ENCODE measurements at regions not wholly inside any gene's neighbourhood (a gene's known extent, or its start where the extent isn't known, plus 50 kb on each side); places are given as distances from the start of the nearest gene placed in this dataset.

DNA sequence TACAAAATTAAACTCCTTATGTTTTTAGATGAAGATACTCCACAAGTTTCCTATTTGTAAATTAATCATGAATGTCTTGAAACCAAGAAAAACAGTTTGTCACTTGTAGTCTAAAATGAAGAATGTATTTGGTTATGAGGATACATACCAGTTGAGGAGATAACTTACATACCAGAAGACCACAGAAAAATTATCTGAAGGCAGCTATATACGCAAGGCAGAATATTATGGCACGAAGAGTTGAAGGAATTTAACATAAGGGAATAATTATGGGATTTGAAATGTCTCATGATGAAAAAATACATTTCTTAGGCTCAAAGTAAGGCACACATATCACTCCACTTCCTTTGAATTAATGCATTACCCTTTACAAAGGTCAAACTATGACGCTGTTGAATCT lies 73.3 kb downstream of the IFI44 start:
- 39% methylated on average over 3 of the region's 3 CpGs for WGBS (ENCODE audit: missing lambda C conversion rate)
- H3K4me3 ChIP-seq: no peak overlapping the region
- H3K4me1 ChIP-seq: no peaks in the 10 kb centered on the region
- H3K27ac ChIP-seq: no peak overlapping the region
- DNase-seq (ENCODE audit: low read depth in 1 of 2, low spot score in 1 of 2) (no peak), ATAC-seq (no peak), FAIRE-seq (no peak)
- ChIA-PET POLR2A (no interaction called here), CTCF (no interaction called here)
- TF ChIP-seq GATA3 (IDR thresholded peaks at IDR 0.05; ENCODE audit: borderline replicate concordance): no peak
- TF ChIP-seq BCL3 (IDR thresholded peaks at IDR 0.05): no peak
- TF ChIP-seq HOXB13 (CRISPR knock-in tag; IDR thresholded peaks at IDR 0.05; ENCODE audit: low read depth): no peak
- TF ChIP-seq, protein P1, sequence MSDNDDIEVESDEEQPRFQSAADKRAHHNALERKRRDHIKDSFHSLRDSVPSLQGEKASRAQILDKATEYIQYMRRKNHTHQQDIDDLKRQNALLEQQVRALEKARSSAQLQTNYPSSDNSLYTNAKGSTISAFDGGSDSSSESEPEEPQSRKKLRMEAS (IDR thresholded peaks at IDR 0.05): no peak
- TF ChIP-seq NPAS2 (CRISPR knock-in tag; IDR thresholded peaks at IDR 0.05; ENCODE audit: borderline replicate concordance): no peak
- no peak for TF ChIP-seq CEBPB (IDR thresholded peaks at IDR 0.05)
- no peak for TF ChIP-seq ZC3H11A (IDR thresholded peaks at IDR 0.05)
- no peak for TF ChIP-seq USF2 (IDR thresholded peaks at IDR 0.05)
- no peaks in the 10 kb centered on the region for H3K9me3 ChIP-seq
- H3K4me2 ChIP-seq: no peak overlapping the region

DNA sequence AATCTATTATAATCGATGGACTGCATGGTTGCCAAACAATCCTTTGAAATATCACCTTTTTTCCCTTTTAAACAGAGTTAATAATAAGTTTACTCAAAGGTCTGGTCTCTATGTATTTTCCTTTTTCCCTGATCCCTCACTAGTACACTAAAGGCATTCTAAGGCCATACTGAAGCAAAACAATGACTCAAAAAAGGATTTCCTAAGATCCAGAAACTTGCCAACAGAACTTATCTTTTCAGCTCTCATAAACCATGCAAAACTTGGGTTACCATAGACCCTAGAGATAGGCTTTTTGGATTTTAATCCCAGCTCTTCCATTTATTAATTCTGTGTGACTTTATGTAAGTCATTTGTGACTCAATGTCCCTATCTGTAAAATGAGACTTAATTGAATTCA lies 77.1 kb downstream of the IFI44 start:
- Histone ChIP-seq H3K27ac (no peak overlapping the region), H3K4me2 (no peak overlapping the region), H3K4me3 (no peak overlapping the region), H3K9me3 (no peaks in the 10 kb centered on the region), H3K4me1 (no peaks in the 10 kb centered on the region)
- no peak for TF ChIP-seq FOSL2 (IDR thresholded peaks at IDR 0.05)
- TF ChIP-seq FOSL2 (CRISPR knock-in tag; IDR thresholded peaks at IDR 0.05): no peak
- no peak for TF ChIP-seq CHD2 (IDR thresholded peaks at IDR 0.05; ENCODE audit: low read length, partially characterized antibody)
- no peak for TF ChIP-seq JUNB (IDR thresholded peaks at IDR 0.05)
- TF ChIP-seq NPAS2 (CRISPR knock-in tag; IDR thresholded peaks at IDR 0.05; ENCODE audit: borderline replicate concordance): no peak
- no peak for TF ChIP-seq RAD21 (conservative IDR thresholded peaks at IDR 0.05 in 1 of 2, IDR thresholded peaks at IDR 0.05 in 1 of 2)
- TF ChIP-seq ELK1 (IDR thresholded peaks at IDR 0.05; ENCODE audit: low read depth, low read length): no peak
- TF ChIP-seq, protein P2, sequence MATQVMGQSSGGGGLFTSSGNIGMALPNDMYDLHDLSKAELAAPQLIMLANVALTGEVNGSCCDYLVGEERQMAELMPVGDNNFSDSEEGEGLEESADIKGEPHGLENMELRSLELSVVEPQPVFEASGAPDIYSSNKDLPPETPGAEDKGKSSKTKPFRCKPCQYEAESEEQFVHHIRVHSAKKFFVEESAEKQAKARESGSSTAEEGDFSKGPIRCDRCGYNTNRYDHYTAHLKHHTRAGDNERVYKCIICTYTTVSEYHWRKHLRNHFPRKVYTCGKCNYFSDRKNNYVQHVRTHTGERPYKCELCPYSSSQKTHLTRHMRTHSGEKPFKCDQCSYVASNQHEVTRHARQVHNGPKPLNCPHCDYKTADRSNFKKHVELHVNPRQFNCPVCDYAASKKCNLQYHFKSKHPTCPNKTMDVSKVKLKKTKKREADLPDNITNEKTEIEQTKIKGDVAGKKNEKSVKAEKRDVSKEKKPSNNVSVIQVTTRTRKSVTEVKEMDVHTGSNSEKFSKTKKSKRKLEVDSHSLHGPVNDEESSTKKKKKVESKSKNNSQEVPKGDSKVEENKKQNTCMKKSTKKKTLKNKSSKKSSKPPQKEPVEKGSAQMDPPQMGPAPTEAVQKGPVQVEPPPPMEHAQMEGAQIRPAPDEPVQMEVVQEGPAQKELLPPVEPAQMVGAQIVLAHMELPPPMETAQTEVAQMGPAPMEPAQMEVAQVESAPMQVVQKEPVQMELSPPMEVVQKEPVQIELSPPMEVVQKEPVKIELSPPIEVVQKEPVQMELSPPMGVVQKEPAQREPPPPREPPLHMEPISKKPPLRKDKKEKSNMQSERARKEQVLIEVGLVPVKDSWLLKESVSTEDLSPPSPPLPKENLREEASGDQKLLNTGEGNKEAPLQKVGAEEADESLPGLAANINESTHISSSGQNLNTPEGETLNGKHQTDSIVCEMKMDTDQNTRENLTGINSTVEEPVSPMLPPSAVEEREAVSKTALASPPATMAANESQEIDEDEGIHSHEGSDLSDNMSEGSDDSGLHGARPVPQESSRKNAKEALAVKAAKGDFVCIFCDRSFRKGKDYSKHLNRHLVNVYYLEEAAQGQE (IDR thresholded peaks at IDR 0.05): no peak
- no peak for TF ChIP-seq CBX8 (IDR thresholded peaks at IDR 0.05)
- no peak for TF ChIP-seq POLR2AphosphoS2 (conservative IDR thresholded peaks at IDR 0.05; ENCODE audit: low read length)
- no peak for TF ChIP-seq MAZ (IDR thresholded peaks at IDR 0.05; ENCODE audit: borderline replicate concordance, low read depth, low read length)
- TF ChIP-seq RCOR1 (IDR thresholded peaks at IDR 0.05; ENCODE audit: low read depth, low read length): no peak
- no peak for TF ChIP-seq FOXS1 (CRISPR knock-in tag; IDR thresholded peaks at IDR 0.05)
- TF ChIP-seq MAFK (IDR thresholded peaks at IDR 0.05; ENCODE audit: partially characterized antibody): no peak
- TF ChIP-seq, protein P3, sequence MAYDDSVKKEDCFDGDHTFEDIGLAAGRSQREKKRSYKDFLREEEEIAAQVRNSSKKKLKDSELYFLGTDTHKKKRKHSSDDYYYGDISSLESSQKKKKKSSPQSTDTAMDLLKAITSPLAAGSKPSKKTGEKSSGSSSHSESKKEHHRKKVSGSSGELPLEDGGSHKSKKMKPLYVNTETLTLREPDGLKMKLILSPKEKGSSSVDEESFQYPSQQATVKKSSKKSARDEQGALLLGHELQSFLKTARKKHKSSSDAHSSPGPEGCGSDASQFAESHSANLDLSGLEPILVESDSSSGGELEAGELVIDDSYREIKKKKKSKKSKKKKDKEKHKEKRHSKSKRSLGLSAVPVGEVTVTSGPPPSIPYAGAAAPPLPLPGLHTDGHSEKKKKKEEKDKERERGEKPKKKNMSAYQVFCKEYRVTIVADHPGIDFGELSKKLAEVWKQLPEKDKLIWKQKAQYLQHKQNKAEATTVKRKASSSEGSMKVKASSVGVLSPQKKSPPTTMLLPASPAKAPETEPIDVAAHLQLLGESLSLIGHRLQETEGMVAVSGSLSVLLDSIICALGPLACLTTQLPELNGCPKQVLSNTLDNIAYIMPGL (CRISPR knock-in tag; IDR thresholded peaks at IDR 0.05; ENCODE audit: borderline replicate concordance): no peak
- no peak for TF ChIP-seq CEBPB (IDR thresholded peaks at IDR 0.05)
- TF ChIP-seq FOSB (CRISPR knock-in tag; IDR thresholded peaks at IDR 0.05): no peak
- TF ChIP-seq MYC (IDR thresholded peaks at IDR 0.05; ENCODE audit: borderline replicate concordance, low read length): no peak
- no peak for TF ChIP-seq HOXA7 (CRISPR knock-in tag; IDR thresholded peaks at IDR 0.05)
- no peak for TF ChIP-seq TFCP2L1 (CRISPR knock-in tag; IDR thresholded peaks at IDR 0.05)
- no peak for TF ChIP-seq NR3C1 (IDR thresholded peaks at IDR 0.05)
- DNase-seq (ENCODE audit: low read depth in 1 of 2, low spot score in 1 of 2): no peak
- FAIRE-seq: no peak
- CTCF ChIA-PET: no interaction called here
- POLR2A ChIA-PET: no interaction called here
- ATAC-seq: no peak
- WGBS (ENCODE audit: missing lambda C conversion rate): 7% methylated on average over 1 of the region's 1 CpG

Measured in A549 (cell line).